NCI-H748 treated with DMSO at 0.1 percent for 48 hours (cell line): ENCODE measurements at regions not wholly inside any gene's neighbourhood (a gene's known extent, or its start where the extent isn't known, plus 50 kb on each side); places are given as distances from the start of the nearest gene placed in this dataset.
"Not testable (repeated sequence)": the region's sequence is repeated elsewhere in the genome, so short reads cannot be mapped to it uniquely, and the experiment has no call there.

ENCODE experiments used
- DNase-seq: peaks from one replicate; lab custom pipeline; 2025; lab: John Stamatoyannopoulos, UW

DNA sequence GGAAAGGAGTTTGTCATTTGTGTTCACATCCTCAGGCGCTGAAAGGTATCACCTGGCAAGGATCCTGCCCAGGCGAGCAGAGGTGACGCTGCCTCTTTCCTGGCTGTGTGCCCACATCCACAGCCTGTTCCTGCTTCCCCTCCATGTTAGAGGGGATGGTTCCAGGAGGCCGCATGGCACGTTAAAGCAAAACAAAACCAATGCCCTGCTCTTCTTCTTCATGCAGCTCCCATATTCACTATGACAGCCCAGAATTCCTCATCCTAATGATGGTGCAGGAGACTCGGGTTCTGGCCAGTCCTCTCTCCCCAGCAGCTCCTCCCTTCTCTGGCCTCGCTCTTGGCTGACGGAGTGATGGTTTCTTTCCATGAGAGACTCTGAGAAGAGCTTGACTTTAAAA lies 678.5 kb upstream of the ANKRD30A start:
- peak; percentile 54 for DNase-seq

DNA sequence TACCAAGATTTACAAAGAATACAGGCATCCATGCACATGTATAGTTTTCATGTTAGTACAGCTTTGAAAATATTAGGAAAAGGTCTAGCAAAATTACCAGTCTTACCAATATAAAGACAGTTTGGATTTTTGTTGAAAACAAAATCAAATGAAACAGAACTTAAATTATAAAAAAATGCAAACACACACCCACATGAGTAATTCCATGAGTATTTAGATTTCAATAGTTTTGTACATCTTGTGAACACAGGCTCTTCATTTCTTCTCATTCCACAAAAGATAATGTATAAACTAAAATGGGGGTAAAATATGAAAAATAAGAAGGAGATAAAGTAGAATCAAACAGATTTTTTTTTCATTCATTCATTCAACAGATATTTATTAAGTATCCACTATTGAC lies 682.2 kb upstream of the ANKRD30A start:
- DNase-seq = no peak

- DNase-seq = no peak
These were observed 683.8 kb upstream of the ANKRD30A start for GRCh38 chr10:36441557-36441956.

GRCh38 chr10:36440539-36440938 lies 684.9 kb upstream of the ANKRD30A start:
- no peak for DNase-seq

GRCh38 chr10:36437367-36437766 lies 688.0 kb upstream of the ANKRD30A start:
- no peak for DNase-seq

- DNase-seq = no peak
These were observed 696.9 kb upstream of the ANKRD30A start for GRCh38 chr10:36428507-36428906.

- DNase-seq = no peak
These were observed 700.1 kb upstream of the ANKRD30A start for GRCh38 chr10:36425131-36425797.

GRCh38 chr10:36424502-36424901 lies 700.9 kb upstream of the ANKRD30A start:
- DNase-seq = no peak

DNA sequence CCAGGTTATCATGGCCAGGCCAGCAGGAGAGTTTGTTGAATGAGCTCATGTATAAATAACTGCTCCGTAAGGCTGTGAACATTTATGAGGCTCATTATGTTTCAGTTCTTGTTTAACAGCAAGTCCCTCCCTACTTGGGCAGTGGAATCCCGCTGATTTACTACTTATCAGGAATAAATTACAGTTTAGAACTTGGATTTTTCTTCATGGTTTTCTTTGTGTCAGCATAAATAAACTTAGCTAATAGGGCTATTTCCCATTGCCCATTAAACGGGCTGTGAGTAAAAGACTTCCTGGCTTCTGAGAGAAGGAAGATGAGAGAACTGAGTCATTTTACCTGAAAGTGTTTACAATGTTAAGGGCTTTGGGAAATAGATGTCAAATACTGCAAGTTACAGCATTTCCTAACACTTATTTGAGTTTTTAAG lies 701.6 kb upstream of the ANKRD30A start:
- DNase-seq = no peak

DNA sequence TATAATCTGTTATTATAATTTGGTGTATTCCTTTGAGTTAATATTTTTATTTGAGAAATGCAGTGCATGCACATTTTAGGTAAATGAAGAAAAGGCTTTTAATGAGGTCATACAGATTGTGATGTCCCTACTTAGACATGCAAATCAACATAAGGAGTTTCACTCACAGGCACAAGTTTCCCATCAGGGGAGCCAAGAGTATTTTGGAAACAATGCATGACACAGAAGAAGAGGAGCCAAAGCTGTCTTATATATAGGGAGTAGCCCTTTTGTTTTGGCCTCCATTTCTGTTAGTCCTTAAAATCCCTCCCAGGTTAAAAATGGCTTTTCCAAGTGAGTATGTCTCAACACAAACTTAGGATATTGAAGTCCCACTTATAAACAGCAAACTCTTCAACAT lies 703.4 kb upstream of the ANKRD30A start:
- no peak for DNase-seq

DNA sequence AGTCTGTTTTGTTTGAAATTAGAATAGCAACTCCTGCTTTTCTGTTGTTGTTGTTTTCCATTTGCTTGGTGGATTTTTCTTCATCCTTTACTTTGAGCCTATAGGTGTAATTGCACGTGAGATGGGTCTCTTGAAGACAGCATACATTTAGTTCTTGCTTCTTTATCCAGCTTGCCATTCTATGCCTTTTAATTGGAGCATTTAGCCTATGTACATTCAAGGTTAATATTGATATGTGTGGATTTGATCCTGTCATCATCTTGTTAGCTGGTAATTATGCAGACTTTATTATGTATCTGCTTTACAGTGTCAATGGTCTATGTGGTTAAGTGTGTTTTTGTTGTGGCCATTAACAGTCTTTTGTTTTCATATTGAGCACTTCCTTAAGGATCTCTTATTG lies 708.9 kb upstream of the ANKRD30A start:
- no peak for DNase-seq

DNA sequence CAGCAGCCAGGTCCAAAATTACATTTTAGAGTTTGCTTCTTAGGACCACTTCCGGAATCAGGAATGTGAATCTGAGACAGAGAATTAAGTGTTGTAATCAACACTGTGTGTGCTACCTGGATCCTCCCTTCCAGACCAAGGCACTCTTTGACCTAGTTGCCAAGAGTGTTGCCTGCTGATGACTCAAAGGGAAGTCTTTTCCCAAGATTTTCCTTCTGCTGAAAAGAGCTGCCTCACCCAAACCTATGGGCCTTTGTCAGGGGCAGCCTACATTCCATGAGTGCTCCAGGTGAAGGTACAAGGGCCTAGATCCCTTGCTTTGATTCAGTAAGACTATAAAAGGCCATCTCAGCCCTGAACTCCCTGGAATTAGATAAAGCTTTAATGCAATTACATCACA lies 712.5 kb upstream of the ANKRD30A start:
- DNase-seq = no peak

DNA sequence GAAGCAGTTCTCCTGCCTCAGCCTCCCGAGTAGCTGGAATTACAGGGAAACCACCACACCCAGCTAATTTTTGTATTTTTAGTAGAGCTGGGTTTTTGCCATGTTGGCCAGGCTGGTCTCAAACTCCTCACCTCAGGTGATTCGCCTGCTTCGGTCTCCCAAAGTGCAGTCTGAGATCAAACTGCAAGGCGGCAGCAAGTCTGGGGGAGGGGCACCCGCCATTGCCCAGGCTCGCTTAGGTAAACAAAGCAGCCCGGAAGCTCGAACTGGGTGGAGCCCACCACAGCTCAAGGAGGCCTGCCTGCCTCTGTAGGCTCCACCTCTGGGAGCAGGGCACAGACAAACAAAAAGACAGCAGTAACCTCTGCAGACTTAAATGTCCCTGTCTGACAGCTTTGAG lies 725.2 kb upstream of the ANKRD30A start:
- DNase-seq = not testable (repeated sequence)

DNA sequence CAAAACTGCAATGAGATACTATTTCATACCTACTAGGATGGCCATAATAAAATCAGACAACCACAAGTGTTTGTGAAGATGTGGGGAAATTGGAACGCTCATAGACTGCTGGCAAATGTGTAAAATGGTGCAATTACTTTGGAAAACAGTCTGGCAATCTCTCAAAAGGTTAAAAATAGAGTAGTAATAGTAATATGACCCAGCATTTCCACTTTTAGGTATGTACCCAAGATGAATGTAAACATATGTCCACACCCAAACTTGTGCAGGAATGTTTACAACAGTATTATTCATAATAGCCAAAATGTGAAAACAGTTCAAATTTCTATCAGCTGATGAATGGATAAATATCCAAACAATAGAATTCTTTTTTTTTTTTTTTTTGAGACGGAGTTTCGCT lies 731.6 kb upstream of the ANKRD30A start:
- DNase-seq = no peak

DNA sequence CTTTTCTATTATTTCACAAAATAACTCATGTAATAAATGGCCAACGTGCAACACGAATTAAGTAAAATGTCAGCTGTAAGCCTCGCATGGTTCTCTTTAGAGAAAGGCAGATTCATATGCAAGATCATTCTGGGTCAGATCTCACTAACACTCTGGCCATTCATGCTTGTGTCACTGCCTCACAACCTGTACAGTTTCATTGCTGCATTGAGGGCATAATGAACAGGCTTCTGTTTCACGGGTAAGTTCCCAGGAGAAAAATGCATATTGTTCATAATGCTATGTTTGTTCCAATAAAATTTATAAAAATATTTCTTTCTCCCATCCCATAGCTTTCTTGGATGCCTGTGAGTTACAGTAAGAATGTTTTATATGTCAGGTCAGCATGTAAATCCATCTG lies 734.0 kb upstream of the ANKRD30A start:
- no peak for DNase-seq

DNA sequence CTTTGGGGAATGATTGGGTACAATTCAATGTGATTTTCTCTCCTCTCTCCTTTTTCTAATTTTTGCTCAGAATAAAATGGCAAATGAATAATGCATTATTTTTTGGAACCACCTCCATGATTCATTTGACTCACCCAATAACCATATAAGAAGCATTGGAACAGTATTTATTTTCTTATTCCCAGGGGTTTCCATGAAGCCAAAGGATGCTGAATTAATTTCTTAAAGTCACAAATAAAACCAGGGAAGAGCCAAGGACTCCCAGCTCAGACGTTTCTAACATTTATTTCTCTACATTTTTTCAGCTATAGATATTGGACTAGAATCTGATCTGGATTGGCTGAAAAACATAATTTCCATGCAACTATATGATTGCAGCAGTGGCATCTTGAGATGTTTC lies 735.2 kb upstream of the ANKRD30A start:
- DNase-seq = no peak

GRCh38 chr10:36388166-36388565 lies 737.2 kb upstream of the ANKRD30A start:
- DNase-seq = no peak

- DNase-seq = no peak
These were observed 739.7 kb upstream of the ANKRD30A start for GRCh38 chr10:36385693-36386092.

DNA sequence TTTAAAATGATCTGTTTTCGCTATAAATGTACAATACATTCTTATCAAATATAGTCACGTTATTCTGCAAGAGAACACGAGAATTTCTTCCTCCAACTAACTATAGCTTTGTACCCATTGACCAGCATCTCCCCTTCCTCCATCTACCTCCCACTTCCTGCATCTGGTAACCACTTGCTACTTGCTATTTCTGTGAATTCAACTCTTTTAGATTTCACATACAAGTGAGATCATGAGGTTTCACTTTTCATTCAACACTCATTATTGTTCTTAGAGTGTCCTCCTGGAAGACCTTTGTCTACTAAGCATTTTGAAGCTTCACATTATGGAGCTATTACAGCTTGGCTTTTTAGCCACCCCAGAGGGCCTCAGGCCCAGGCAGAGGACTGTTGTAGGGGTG lies 741.3 kb upstream of the FZD8 start:
- DNase-seq = no peak

- no peak for DNase-seq
These were observed 739.7 kb upstream of the FZD8 start for GRCh38 chr10:36381748-36382147.

- DNase-seq = no peak
These were observed 738.4 kb upstream of the FZD8 start for GRCh38 chr10:36380538-36380937.

- no peak for DNase-seq
These were observed 733.0 kb upstream of the FZD8 start for GRCh38 chr10:36375107-36375506.

DNA sequence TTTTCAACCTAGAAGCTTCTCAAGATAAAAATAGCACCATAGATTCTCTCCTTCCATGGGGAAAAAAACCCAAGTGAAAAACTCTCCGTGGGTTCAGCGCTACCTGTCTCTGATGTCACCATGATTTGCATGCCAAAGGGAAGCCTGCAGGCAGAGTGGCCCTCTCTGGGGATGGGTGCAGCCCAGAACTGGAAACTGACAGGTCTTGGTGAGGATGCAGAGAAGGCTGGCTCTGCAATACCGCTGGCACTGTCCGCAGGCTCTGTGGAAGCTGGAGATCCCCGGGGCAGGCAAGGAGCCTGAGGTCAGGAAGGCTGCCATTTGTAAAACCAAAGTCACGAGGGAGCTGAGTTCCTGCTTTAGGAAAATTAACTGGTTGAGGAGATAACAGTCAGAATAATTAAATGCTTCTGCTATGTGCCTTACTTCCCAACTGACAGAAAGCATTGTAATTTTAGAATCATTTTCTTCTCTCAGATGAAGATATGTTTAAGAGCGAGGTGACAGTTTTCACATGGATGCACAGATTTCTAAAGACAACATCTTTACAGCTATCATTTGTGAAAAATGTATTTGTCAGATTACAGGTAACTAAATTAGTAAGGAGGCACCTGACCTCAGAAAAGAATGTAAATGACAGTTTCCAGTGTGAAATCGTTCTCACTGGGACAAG lies 731.5 kb upstream of the FZD8 start:
- no peak for DNase-seq

GRCh38 chr10:36367362-36367761 lies 725.3 kb upstream of the FZD8 start:
- no peak for DNase-seq
